NOMO-1 treated with DMSO at 0.1 percent for 48 hours (cell line): ENCODE measurements at regions not wholly inside any gene's neighbourhood (a gene's known extent, or its start where the extent isn't known, plus 50 kb on each side); places are given as distances from the start of the nearest gene placed in this dataset.

Source experiments
- DNase-seq: peaks from one replicate; lab custom pipeline; 2025; ENCODE audit not compliant: unreplicated experiment; lab: John Stamatoyannopoulos, UW

DNA sequence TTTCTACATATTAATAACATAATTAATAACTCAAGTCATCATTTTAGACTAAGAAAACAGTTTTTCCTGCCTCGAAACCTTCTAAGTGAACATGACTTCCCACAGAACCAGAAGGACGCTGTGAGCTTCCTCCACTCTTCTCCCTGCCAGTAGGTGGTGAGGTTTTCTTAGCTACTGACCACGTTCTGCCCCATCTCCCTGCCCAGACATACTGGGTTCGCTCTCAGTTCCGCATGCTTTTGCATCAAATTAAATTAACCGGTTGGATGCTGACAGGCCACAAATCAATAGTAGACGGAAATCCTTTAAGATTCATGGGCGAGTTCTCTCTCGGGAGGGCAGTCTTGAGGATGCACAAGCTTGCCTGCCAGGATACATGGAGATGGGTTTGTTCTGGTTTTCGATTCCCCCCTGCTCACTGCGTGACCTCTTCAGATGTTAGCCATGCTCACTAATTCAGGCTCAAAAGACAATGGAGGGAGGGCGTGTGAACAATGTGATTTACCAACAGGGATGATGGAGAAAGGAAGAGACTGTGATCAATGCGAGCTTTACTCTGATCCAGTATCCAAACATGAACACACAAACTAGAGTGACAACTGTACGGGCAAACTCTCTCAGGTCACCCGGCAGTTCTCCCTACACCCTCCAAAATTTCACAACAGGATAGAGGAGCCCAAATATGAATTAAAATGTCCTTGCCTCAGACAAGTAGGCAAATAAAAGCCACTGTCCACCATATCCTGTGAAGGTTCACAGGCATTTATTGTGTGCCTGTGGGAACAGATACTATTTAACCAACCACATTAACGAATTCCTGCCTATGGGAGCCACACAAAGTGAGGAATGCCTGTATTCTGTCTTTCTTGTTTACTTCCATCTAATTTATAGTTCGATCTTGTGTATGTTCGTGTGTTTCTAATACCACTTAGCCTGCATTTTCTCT, 375.7 kb downstream of the EIPR1 start:
- peak; percentile 77 for DNase-seq

GRCh38 chr2:3000968-3001367, 376.6 kb downstream of the EIPR1 start:
- no peak for DNase-seq

DNA sequence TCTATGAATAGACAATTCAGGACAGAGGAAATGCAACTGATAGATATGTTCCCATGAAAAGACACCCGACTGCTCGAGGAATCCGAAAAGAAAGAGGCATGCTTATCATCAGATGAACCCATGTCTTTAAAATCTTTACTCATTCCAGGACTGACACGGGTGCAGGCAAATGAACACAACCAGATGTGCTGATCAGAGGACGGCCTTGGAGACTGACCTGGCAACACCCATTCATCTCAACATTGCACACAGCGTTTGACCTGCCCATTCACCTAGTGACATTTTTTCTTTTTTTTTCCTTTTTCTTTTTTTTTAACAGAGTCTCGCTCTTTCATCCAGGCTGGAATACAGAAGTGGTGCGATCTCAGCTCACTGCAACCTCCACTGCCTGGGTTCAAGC, 377.5 kb downstream of the EIPR1 start:
- DNase-seq: no peak

- no peak for DNase-seq
Observed at GRCh38 chr2:2998971-2999370, 378.6 kb downstream of the EIPR1 start.

DNA sequence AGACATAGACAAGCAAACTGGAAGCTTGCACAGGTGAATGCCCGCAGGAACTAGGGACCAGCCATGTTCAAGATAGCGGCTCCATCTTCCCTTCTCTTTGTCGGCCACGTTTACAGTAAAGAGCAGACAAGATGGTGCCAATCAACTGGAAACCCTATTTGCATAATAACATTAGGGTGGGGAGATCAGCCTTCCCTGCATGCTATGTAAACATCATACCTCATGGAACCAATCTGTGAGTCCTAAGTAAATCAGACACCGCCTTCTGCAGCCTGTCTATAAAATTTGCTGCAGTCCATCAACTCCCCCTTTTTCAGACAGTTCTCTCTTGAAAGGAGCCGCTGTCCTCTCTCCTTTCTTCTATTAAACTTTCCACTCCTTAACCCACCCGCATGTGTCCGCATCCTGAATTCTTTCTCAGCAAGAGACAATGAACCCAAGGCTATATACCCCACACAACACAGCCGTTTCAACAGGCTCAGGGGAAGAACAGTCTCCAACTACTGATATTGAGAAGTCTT, 384.4 kb downstream of the EIPR1 start:
- no peak for DNase-seq

- DNase-seq: no peak
Observed at GRCh38 chr2:2992634-2993033, 385.0 kb downstream of the EIPR1 start.

DNA sequence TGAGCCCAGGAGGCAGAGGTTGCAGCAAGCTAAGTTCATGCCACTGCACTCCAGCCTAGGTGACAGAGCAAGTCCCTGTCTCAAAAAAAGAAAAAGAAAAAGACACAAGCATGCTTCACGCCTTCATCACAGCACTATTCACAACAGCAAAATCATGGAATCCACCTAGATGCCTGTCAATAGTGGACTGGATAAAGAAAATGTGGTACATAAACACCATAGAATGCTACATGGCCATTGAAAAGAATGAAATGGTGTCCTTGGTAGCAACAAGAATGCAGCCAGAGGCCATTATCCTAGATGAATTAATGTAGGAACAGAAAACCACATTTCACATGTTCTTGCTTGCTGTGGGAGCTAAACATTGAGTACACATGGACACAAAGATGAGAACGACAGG, 392.6 kb downstream of the EIPR1 start:
- no peak for DNase-seq

DNA sequence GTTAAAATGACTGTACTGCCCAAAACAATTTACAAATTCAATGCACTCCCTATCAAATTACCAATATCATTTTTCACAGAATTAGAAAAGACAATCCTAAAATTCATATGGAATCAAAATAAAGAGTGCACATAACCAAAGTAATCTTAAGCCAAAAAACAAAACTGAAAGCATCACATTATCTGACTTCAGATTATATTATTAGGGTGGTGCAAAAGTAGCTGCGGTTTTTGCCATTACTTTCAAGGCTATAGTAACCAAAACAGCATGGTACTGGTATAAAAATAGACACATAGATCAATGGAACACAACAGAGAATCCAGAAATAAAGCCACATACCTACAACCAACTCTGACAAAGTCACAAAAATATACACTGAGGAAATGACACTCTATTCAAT, 396.6 kb downstream of the EIPR1 start:
- no peak for DNase-seq

GRCh38 chr2:2974982-2975381, 402.6 kb downstream of the EIPR1 start:
- no peak for DNase-seq

GRCh38 chr2:2960441-2961133, 417.0 kb downstream of the EIPR1 start:
- DNase-seq: no peak

DNA sequence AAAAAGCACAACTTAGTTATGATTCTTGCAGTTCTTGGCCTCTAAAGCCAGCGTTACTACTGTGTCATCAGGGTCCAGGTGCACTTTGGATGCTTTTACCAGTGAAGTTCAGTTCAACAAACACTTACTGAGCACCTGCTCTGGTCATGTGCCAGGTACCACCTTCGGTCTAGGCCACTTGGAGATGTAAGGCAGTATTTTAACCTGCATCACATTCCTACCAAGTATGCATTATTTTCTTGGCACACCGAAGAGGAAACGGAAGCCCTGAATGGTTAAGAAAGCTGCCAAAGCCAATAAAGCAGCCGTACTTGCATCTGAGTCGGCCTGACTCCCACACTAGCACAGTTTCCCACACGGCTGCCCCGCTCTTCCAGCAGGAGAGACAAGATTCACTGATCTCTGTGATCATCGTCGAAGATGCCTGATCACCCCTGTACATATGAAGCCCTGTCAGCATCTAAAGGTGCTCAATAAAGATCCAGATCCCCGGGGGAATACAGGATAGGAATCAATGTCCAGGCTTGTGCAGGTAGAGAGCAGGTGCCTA, 427.1 kb downstream of the EIPR1 start:
- no peak for DNase-seq

DNA sequence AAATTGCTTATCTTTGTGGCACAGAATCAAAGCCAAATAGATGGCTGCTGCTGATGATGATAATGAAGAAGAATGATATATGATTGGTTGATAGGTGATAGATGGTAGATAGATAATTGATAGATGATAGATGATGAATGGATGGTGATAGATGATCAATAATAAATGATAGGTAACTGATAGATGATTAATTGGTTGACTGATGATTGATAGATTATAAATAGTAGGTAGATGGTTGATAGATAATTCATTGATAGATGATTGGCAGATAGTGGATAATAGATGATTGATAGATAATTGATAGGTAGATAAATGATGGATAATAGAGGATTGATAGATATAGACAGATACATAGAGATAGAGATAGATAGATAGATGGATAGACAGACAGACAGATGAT, 430.2 kb downstream of the EIPR1 start:
- no peak for DNase-seq

GRCh38 chr2:2942906-2943305, 434.7 kb downstream of the EIPR1 start:
- no peak for DNase-seq

DNA sequence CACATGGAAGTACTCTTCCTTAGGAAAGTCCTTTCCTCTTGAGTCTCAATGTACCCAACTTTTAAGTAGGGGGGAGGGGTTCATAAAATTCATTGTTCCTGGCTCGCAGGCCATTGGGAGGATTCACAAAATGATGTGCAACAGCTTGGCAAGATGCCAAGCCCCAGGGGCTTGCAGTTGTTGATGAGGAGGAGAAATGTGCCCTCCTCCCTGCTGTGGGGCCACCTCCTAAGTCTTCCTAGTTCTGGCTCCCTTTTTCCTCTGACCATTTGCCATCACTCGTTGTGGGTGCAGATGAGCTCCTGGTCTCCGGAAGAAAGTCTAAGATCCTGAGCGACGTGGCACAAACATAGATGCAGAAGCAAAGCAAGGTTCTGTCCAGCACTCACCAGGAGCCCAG, 435.4 kb downstream of the EIPR1 start:
- no peak for DNase-seq

- DNase-seq: no peak
Observed at GRCh38 chr2:2941205-2941604, 436.4 kb downstream of the EIPR1 start.

- DNase-seq: no peak
Observed at GRCh38 chr2:2940702-2941101, 436.9 kb downstream of the EIPR1 start.

DNA sequence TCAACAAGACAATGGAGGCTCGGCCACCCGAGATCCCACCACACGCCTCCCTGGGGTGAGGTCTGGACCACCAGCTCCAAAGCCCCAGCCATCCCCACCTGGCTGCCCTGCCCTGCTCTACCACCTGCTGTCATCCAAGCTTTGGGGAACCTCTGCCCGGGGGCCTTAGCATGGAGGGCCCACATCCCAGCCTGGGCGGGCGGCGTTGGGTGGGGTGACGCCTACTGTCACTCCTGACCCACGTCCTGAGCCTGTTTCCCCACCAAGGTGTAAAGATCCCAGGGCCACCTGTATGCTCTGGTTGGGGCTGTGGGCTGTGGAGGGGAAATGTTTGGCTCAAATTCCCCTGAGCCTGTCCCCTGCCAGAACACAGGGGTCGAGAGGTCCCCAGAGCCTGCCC, 437.6 kb downstream of the EIPR1 start:
- DNase-seq: no peak

- DNase-seq: no peak
Observed at GRCh38 chr2:2939078-2939795, 438.4 kb downstream of the EIPR1 start.

DNA sequence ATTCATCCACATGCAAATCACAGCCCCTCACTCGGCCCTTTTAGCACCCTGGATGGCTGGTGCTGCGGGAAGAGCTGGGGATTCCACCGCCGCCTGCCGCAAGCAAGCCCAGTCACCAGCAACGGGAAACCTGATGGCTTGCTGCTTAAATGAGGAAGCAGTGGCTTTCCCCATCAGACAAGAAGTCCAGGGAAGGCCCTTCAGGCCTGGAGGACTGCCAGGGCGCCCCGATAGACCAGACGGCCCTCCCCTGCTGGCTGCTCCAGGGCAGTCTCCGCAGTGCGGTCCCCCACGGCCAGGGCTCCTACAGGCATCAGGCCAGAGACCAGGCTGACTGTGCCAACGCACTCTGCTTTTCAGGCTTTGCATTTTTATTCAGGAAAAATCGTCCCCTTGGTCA, 439.1 kb downstream of the EIPR1 start:
- no peak for DNase-seq

GRCh38 chr2:2935445-2936149, 442.0 kb downstream of the EIPR1 start:
- no peak for DNase-seq

- no peak for DNase-seq
Observed at GRCh38 chr2:2933426-2933825, 444.2 kb downstream of the EIPR1 start.
